GM12878 (cell line): ENCODE measurements at regions not wholly inside any gene's neighbourhood (a gene's known extent, or its start where the extent isn't known, plus 50 kb on each side); places are given as distances from the start of the nearest gene placed in this dataset.

Experiments
- CREB1 ChIP-seq: IDR thresholded peaks from 2 replicates; pipeline ENCODE4 v1.6.1; 2012; ENCODE audit warnings: low read depth, mild to moderate bottlenecking, inconsistent platforms
- EP300 ChIP-seq, 2 experiments: fragments of 150-350 bp in 1 of 2; IDR thresholded peaks; 2 replicates each; pipeline ENCODE4 v1.6.1; 2011 to 2012; ENCODE audit warnings: low read depth in 2 of 2, low read length in 2 of 2, borderline replicate concordance in 1 of 2, improper control_type of control experiment in 1 of 2, inconsistent platforms in 1 of 2; ENCODE audit not compliant: control insufficient read depth in 1 of 2
- JUND ChIP-seq: IDR thresholded peaks from 2 replicates; pipeline ENCODE4 v1.6.1; 2012; ENCODE audit warnings: low read depth, mild to moderate bottlenecking, low read length, improper control_type of control experiment, moderate library complexity
- MYB ChIP-seq: fragments of 150-350 bp; IDR thresholded peaks from 2 replicates; pipeline ENCODE4 v1.6.1; 2014; ENCODE audit warnings: mild to moderate bottlenecking, low read depth, low read length, borderline replicate concordance
- RBBP5 ChIP-seq: fragments of 200-600 bp; sonication (generic); conservative IDR thresholded peaks from 2 replicates; pipeline ENCODE4 v1.6.1; 2016
- SP1 ChIP-seq: IDR thresholded peaks from one replicate; pipeline ENCODE4 v1.6.1; 2011; ENCODE audit warnings: low read depth, low read length
- TAF1 ChIP-seq: IDR thresholded peaks from 2 replicates; pipeline ENCODE4 v1.6.1; 2011; ENCODE audit warnings: mild to moderate bottlenecking, low read depth, low read length, borderline replicate concordance
- TARDBP ChIP-seq: IDR thresholded peaks from 2 replicates; pipeline ENCODE4 v1.6.1; 2016; ENCODE audit warnings: borderline replicate concordance
- ZSCAN29 ChIP-seq: fragments of 450-650 bp; IDR thresholded peaks from 2 replicates; pipeline ENCODE4 v1.6.1; 2017; ENCODE audit warnings: mild to moderate bottlenecking, moderate library complexity
- TF ChIP-seq, protein P1 (sequence below), 3 experiments: IDR thresholded peaks in 2 of 3; conservative IDR thresholded peaks in 1 of 3; 2 replicates each; pipeline ENCODE4 v1.5.1; 2011; ENCODE audit warnings: low read depth in 3 of 3, low read length in 3 of 3, mild to moderate bottlenecking in 3 of 3, control low read depth in 2 of 3, moderate library complexity in 2 of 3, inconsistent platforms in 1 of 3, mixed read lengths in 1 of 3; ENCODE audit not compliant: control insufficient read depth in 2 of 3, insufficient read depth in 1 of 3; ENCODE audit errors: extremely low read depth in 1 of 3
- TF ChIP-seq, protein P2 (sequence below): IDR thresholded peaks from 2 replicates; pipeline ENCODE4 v1.6.1; 2012; ENCODE audit warnings: low read depth, low read length, improper control_type of control experiment
- TF ChIP-seq, protein P3 (sequence below): fragments of 450-650 bp; IDR thresholded peaks from 2 replicates; pipeline ENCODE4 v1.6.1; 2014; ENCODE audit warnings: mild to moderate bottlenecking

DNA sequence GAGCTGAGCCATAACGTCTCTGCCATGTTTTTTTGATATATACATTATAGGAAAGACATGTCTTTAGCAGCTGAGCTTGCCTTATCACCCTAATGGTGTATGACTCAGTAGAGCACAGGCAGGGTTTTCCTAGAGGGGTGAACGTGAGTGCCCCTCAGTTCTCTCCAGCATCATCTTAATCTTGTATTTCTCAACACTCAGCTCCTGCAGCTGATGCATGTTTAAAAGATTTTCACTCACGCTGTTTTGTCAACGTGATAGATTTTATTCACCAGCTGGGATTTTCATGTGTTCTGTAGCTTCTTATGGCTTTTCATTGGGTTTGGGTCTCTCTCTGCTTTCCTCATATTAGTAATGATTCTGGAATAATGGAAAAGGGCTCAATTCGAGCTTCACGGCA is 186.0 kb upstream of the PMFBP1 start:
- no peak for TF ChIP-seq JUND
- TF ChIP-seq, protein P1, sequence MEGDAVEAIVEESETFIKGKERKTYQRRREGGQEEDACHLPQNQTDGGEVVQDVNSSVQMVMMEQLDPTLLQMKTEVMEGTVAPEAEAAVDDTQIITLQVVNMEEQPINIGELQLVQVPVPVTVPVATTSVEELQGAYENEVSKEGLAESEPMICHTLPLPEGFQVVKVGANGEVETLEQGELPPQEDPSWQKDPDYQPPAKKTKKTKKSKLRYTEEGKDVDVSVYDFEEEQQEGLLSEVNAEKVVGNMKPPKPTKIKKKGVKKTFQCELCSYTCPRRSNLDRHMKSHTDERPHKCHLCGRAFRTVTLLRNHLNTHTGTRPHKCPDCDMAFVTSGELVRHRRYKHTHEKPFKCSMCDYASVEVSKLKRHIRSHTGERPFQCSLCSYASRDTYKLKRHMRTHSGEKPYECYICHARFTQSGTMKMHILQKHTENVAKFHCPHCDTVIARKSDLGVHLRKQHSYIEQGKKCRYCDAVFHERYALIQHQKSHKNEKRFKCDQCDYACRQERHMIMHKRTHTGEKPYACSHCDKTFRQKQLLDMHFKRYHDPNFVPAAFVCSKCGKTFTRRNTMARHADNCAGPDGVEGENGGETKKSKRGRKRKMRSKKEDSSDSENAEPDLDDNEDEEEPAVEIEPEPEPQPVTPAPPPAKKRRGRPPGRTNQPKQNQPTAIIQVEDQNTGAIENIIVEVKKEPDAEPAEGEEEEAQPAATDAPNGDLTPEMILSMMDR (IDR thresholded peaks at IDR 0.05 in 2 of 3, conservative IDR thresholded peaks at IDR 0.05 in 1 of 3; ENCODE audit: control insufficient read depth in 2 of 3, extremely low read depth in 1 of 3, insufficient read depth in 1 of 3, low read depth in 3 of 3, low read length in 3 of 3), result no peak
- TF ChIP-seq ZSCAN29, result no peak
- TF ChIP-seq MYB, result no peak
- TF ChIP-seq TARDBP, result no peak
- TF ChIP-seq CREB1, result no peak
- TF ChIP-seq, protein P2, sequence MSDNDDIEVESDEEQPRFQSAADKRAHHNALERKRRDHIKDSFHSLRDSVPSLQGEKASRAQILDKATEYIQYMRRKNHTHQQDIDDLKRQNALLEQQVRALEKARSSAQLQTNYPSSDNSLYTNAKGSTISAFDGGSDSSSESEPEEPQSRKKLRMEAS, result no peak
- no peak for TF ChIP-seq TAF1
- TF ChIP-seq, protein P3, sequence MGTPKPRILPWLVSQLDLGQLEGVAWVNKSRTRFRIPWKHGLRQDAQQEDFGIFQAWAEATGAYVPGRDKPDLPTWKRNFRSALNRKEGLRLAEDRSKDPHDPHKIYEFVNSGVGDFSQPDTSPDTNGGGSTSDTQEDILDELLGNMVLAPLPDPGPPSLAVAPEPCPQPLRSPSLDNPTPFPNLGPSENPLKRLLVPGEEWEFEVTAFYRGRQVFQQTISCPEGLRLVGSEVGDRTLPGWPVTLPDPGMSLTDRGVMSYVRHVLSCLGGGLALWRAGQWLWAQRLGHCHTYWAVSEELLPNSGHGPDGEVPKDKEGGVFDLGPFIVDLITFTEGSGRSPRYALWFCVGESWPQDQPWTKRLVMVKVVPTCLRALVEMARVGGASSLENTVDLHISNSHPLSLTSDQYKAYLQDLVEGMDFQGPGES, result no peak
- no peak for TF ChIP-seq RBBP5
- no peak for TF ChIP-seq SP1
- no peak for TF ChIP-seq EP300 (IDR thresholded peaks at IDR 0.05; ENCODE audit: borderline replicate concordance in 1 of 2, control insufficient read depth in 1 of 2, low read depth in 2 of 2, low read length in 2 of 2)
